T-cell (primary cell): ENCODE measurements at regions not wholly inside any gene's neighbourhood (a gene's known extent, or its start where the extent isn't known, plus 50 kb on each side); places are given as distances from the start of the nearest gene placed in this dataset.

Source experiments
- ATAC-seq, 4 experiments: fragments of 200-7000 bp in 3 of 4; fragments of 150-1000 bp in 1 of 4; cut with Tn5 transposase; replicated peaks in 1 of 4; 1 replicate in 3 of 4; 2 replicates in 1 of 4; pipeline ENCODE4 v1.10.0; 2021; ENCODE audit warnings: moderate library complexity in 3 of 4, mild to moderate bottlenecking in 2 of 4, moderate number of reproducible peaks in 1 of 4
- CTCF ChIA-PET, 2 donors: fragments of 300-600 bp; sonication (Branson Sonifier 250); formaldehyde crosslinking; loops; one replicate each; lab custom pipeline; 2022; ENCODE audit warnings: antibody characterized with exemption in 2 of 2; lab: Charles Lee
- POLR2A ChIA-PET, 2 donors: fragments of 300-600 bp; sonication (Branson Sonifier 250); formaldehyde crosslinking; loops; one replicate each; lab custom pipeline; 2022; ENCODE audit warnings: antibody characterized with exemption in 2 of 2; lab: Charles Lee
- DNase-seq, 35 experiments: peaks; one replicate each; pipeline versions ENCODE4 v3.0.0 to v3.0.0-alpha.2; 2013 to 2023
- H3K27ac ChIP-seq: one replicate; pipeline ENCODE4 v1.5.1; 2013; ENCODE audit warnings: low read length
- H3K27me3 ChIP-seq, 2 experiments: replicated peaks in 1 of 2; 1 replicate in 1 of 2; 2 replicates in 1 of 2; pipeline versions ENCODE4 v1.6.1 to v1.7.0; 2013; ENCODE audit warnings: low read length in 1 of 2, mixed read lengths in 1 of 2; ENCODE audit not compliant: control insufficient read depth in 2 of 2, insufficient read depth in 2 of 2; ENCODE audit errors: extremely low read depth in 1 of 2
- H3K36me3 ChIP-seq, 2 donors: 1 replicate in 1 of 2; 2 replicates in 1 of 2; pipeline versions ENCODE4 v1.6.1 to v1.7.0; 2013; ENCODE audit warnings: low read length in 1 of 2; ENCODE audit not compliant: control insufficient read depth in 2 of 2, insufficient read depth in 1 of 2; ENCODE audit errors: extremely low read depth in 1 of 2
- H3K4me1 ChIP-seq, 2 experiments: 1 replicate in 1 of 2; 2 replicates in 1 of 2; pipeline versions ENCODE4 v1.6.1 to v1.7.0; 2013; ENCODE audit warnings: low read length in 2 of 2, mixed read lengths in 1 of 2; ENCODE audit not compliant: insufficient read depth in 2 of 2, control insufficient read depth in 1 of 2; ENCODE audit errors: extremely low read depth in 1 of 2
- H3K4me3 ChIP-seq, 2 donors: 1 replicate in 1 of 2; 2 replicates in 1 of 2; pipeline versions ENCODE4 v1.5.1 to v1.7.0; 2013; ENCODE audit warnings: mild to moderate bottlenecking in 2 of 2, low read length in 1 of 2, moderate library complexity in 1 of 2; ENCODE audit not compliant: control insufficient read depth in 1 of 2; ENCODE audit errors: extremely low read depth in 1 of 2
- H3K9me3 ChIP-seq: 2 replicates; pipeline ENCODE4 v1.7.0; 2013
- H3K27ac Mint-ChIP-seq, 2 donors: one replicate each; pipeline ENCODE4 v1.8.0; 2020 to 2021; ENCODE audit warnings: mild to moderate bottlenecking in 2 of 2, mixed read lengths in 2 of 2
- H3K27me3 Mint-ChIP-seq, 2 donors: one replicate each; pipeline ENCODE4 v1.8.0; 2021 to 2022; ENCODE audit warnings: mixed read lengths in 2 of 2
- H3K36me3 Mint-ChIP-seq: one replicate; pipeline ENCODE4 v1.8.0; 2021; ENCODE audit warnings: mixed read lengths
- H3K4me1 Mint-ChIP-seq, 3 donors: one replicate each; pipeline ENCODE4 v1.8.0; 2020 to 2022; ENCODE audit warnings: mixed read lengths in 3 of 3, mild to moderate bottlenecking in 1 of 3
- H3K4me3 Mint-ChIP-seq, 3 donors: one replicate each; pipeline ENCODE4 v1.8.0; 2020 to 2022; ENCODE audit warnings: mild to moderate bottlenecking in 3 of 3, mixed read lengths in 3 of 3, moderate library complexity in 3 of 3
- H3K9me3 Mint-ChIP-seq, 3 donors: one replicate each; pipeline ENCODE4 v1.8.0; 2020 to 2022; ENCODE audit warnings: mixed read lengths in 3 of 3
- WGBS: methylation state at CpG from one replicate; pipeline ENCODE4 v1.1.5; 2013; ENCODE audit warnings: missing lambda C conversion rate; ENCODE audit not compliant: insufficient coverage; 5-methylcytosine and 5-hydroxymethylcytosine counted together

DNA sequence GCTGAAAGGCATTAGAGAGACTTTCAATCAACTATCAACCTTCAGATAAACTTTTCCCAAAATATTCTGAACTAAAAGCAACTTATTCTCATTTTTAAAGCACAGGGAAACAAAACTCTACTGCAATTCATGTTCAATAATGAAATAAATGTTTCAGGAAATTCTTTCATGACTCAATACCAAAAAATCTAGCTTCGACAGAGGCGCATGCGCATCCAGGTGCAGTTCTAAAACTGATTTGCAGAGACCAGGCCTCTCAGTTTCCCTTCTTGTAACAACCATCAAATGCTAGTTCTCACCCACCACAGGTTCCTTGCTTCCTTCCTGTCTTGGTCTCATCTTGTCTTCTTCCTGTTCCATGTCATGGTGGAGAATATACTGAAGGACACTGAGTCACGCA, 55.3 kb upstream of the NRBF2 start:
- H3K4me3 ChIP-seq, result no peak overlapping the region
- Mint-ChIP-seq H3K4me1 (peaks cover 6 to 7% (median 6%) of the 10 kb centered on the region in 3 donors), H3K36me3 (no peaks in the 10 kb centered on the region), H3K27me3 (peaks cover 5 to 6% of the 10 kb centered on the region in 2 donors), H3K27ac (no peak overlapping the region), H3K4me3 (no peak overlapping the region), H3K9me3 (no peaks in the 10 kb centered on the region)
- ChIA-PET CTCF (interaction anchor here in 1 of 2 donors (0.6 kb wide), 1 partner anchor 676 kb away, joined by 7 read pairs; no protein-coding TSS in a partner anchor), POLR2A (no interaction called here)
- no peaks in the 10 kb centered on the region for H3K9me3 ChIP-seq
- 49% methylated on average over 3 of the region's 4 CpGs for WGBS
- H3K36me3 ChIP-seq, result no peaks in the 10 kb centered on the region
- DNase-seq (no peak), ATAC-seq (no peak)
- H3K27ac ChIP-seq, result no peak overlapping the region
- H3K4me1 ChIP-seq, result no peaks in the 10 kb centered on the region
- peaks cover 0 to 7% of the 10 kb centered on the region in 2 experiments for H3K27me3 ChIP-seq

DNA sequence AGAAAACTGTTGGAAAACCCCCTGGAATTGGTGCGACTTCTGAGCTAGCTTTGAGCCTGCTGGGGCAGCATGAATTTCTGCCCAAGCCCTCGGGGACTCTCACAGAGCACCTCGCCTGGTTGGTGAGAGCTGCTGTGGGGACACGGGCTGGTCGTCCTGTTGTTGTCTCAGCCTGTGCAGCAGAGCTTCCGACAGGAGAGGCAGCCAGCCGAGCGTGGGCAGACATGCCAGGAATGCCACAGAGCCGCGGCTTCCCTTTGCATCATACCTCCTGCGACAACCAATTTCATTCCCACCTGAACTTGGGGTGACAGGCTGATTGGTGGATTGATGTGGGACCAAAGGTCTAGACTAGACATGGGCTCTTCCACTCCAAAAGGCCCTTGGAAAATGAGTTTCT, 60.2 kb upstream of the NRBF2 start:
- no peaks in the 10 kb centered on the region for H3K36me3 ChIP-seq
- Mint-ChIP-seq H3K4me3 (no peak overlapping the region), H3K4me1 (peaks cover 6 to 11% (median 7%) of the 10 kb centered on the region in 3 donors), H3K36me3 (no peaks in the 10 kb centered on the region), H3K27me3 (peaks cover 20 to 33% of the 10 kb centered on the region in 2 donors), H3K27ac (no peak overlapping the region), H3K9me3 (no peaks in the 10 kb centered on the region)
- ChIA-PET POLR2A (no interaction called here), CTCF (interaction anchor here in 1 of 2 donors (0.7 kb wide), 1 partner anchor 62 kb away, joined by 5 read pairs; no protein-coding TSS in a partner anchor)
- peaks cover 0 to 21% of the 10 kb centered on the region in 2 experiments for H3K27me3 ChIP-seq
- H3K9me3 ChIP-seq, result no peaks in the 10 kb centered on the region
- no peaks in the 10 kb centered on the region for H3K4me1 ChIP-seq
- no peak overlapping the region for H3K27ac ChIP-seq
- WGBS, result 93% methylated on average over 6 of the region's 11 CpGs
- DNase-seq (no peak), ATAC-seq (no peak)
- H3K4me3 ChIP-seq, result no peak overlapping the region

GRCh38 chr10:63071145-63071544, 62.0 kb upstream of the NRBF2 start:
- no peak overlapping the region for H3K27ac Mint-ChIP-seq
- WGBS, result 94% methylated on average over 5 of the region's 11 CpGs
- Histone ChIP-seq H3K4me1 (no peaks in the 10 kb centered on the region), H3K27me3 (peaks cover 0 to 23% of the 10 kb centered on the region in 2 experiments), H3K4me3 (no peak overlapping the region), H3K36me3 (no peaks in the 10 kb centered on the region), H3K27ac (no peak overlapping the region), H3K9me3 (no peaks in the 10 kb centered on the region)
- ChIA-PET CTCF (no interaction called here), POLR2A (no interaction called here)
- H3K4me1 Mint-ChIP-seq, result peaks cover 2 to 7% (median 4%) of the 10 kb centered on the region in 3 donors
- H3K4me3 Mint-ChIP-seq, result no peak overlapping the region
- DNase-seq, result no peak
- no peaks in the 10 kb centered on the region for H3K36me3 Mint-ChIP-seq
- H3K9me3 Mint-ChIP-seq, result no peaks in the 10 kb centered on the region
- peaks cover 30 to 41% of the 10 kb centered on the region in 2 donors for H3K27me3 Mint-ChIP-seq
- no peak for ATAC-seq

DNA sequence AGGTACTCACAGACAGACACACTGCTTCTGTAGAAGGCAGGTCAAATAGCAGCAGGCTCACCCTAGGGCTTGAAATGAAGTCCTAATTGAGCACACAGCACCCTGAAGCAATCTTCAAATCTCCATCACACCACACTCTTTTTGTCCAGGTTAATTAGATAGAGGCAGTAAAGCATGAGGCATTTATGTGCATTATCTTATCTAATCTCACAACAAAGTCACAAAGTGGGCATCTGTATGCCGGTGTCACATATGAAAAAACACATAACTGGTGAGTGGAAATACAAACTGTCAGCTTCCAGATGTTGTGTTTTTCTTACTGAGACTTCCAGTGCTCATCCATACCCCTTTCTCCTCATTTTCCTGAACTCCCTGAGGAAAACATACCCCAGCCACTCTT, 63.8 kb upstream of the NRBF2 start:
- Histone ChIP-seq H3K4me3 (no peak overlapping the region), H3K9me3 (no peaks in the 10 kb centered on the region), H3K27ac (no peak overlapping the region), H3K4me1 (no peaks in the 10 kb centered on the region), H3K27me3 (peaks cover 0 to 19% of the 10 kb centered on the region in 2 experiments), H3K36me3 (no peaks in the 10 kb centered on the region)
- peaks cover 4 to 7% (median 5%) of the 10 kb centered on the region in 3 donors for H3K4me1 Mint-ChIP-seq
- no peaks in the 10 kb centered on the region for H3K9me3 Mint-ChIP-seq
- H3K27ac Mint-ChIP-seq, result no peak overlapping the region
- H3K4me3 Mint-ChIP-seq, result no peak overlapping the region
- no peak for ATAC-seq
- no peak for DNase-seq
- ChIA-PET CTCF (interaction anchor here in 1 of 2 donors (0.7 kb wide), 1 partner anchor 804 kb away, joined by 3 read pairs; no protein-coding TSS in a partner anchor), POLR2A (no interaction called here)
- no CpG with 5 or more reads among the region's 1 CpG for WGBS
- H3K27me3 Mint-ChIP-seq, result peaks cover 43 to 51% of the 10 kb centered on the region in 2 donors
- no peaks in the 10 kb centered on the region for H3K36me3 Mint-ChIP-seq

DNA sequence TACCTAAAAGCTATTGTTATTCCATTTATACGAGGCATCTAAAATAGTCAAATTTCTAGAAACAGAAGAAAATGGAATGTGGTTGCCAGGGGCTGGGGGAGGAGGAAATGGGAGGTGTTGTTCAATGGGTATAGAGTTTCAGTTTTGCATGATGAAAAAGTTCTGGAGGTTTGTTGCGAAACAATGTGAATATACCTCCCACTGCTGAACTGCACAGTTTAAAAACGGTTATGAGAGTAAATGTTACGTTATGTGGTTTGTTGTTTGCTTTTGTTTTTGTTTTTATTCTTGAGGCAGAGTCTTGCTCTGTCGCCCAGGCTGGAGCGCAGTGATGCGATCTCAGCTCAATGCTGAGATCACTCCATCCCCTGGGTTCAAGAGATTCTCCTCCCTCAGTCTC, 64.9 kb upstream of the NRBF2 start:
- peaks cover 0 to 19% of the 10 kb centered on the region in 2 experiments for H3K27me3 ChIP-seq
- CTCF ChIA-PET, result interaction anchor here in 1 of 2 donors (1.1 kb wide), 1 partner anchor 14 kb away, joined by 3 read pairs; no protein-coding TSS in a partner anchor
- H3K27ac Mint-ChIP-seq, result no peak overlapping the region
- H3K4me3 ChIP-seq, result no peak overlapping the region
- no peak overlapping the region for H3K4me3 Mint-ChIP-seq
- DNase-seq, result no peak
- H3K4me1 Mint-ChIP-seq, result peaks cover 4 to 7% (median 5%) of the 10 kb centered on the region in 3 donors
- peaks cover 49 to 55% of the 10 kb centered on the region in 2 donors for H3K27me3 Mint-ChIP-seq
- no peak for ATAC-seq
- H3K9me3 ChIP-seq, result no peaks in the 10 kb centered on the region
- POLR2A ChIA-PET, result no interaction called here
- 8% methylated on average over 2 of the region's 7 CpGs for WGBS
- no peaks in the 10 kb centered on the region for H3K9me3 Mint-ChIP-seq
- no peaks in the 10 kb centered on the region for H3K36me3 ChIP-seq
- H3K4me1 ChIP-seq, result no peaks in the 10 kb centered on the region
- H3K27ac ChIP-seq, result no peak overlapping the region
- no peaks in the 10 kb centered on the region for H3K36me3 Mint-ChIP-seq

DNA sequence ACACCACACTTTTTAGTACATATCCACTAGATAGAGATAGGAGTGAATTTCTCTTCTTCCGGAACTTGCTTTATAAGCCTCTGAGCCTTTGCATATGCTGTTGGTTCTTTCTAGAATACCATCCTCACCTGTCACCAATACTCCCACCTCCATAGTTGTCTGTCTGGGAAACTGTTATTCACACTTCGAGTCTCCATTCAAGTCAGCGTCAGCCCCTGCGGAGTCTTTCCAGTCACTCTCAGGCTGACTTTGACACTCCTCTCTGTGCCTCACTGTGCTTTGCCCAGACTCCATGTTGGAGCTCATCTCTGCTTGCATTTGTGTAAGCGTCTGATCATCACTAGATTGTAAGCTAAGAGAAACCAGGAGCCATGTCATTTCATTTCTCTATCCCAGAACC, 66.5 kb upstream of the NRBF2 start:
- H3K36me3 ChIP-seq, result no peaks in the 10 kb centered on the region
- ATAC-seq (no peak), DNase-seq (no peak)
- peaks cover 50 to 56% of the 10 kb centered on the region in 2 donors for H3K27me3 Mint-ChIP-seq
- no peaks in the 10 kb centered on the region for H3K36me3 Mint-ChIP-seq
- no peak overlapping the region for H3K4me3 ChIP-seq
- H3K9me3 ChIP-seq, result no peaks in the 10 kb centered on the region
- H3K27me3 ChIP-seq, result peaks cover 0 to 15% of the 10 kb centered on the region in 2 experiments
- peaks cover 4 to 7% (median 5%) of the 10 kb centered on the region in 3 donors for H3K4me1 Mint-ChIP-seq
- no peak overlapping the region for H3K27ac Mint-ChIP-seq
- H3K4me3 Mint-ChIP-seq, result no peak overlapping the region
- no peak overlapping the region for H3K27ac ChIP-seq
- WGBS, result 96% methylated on average over 3 of the region's 5 CpGs
- ChIA-PET CTCF (no interaction called here), POLR2A (no interaction called here)
- no peaks in the 10 kb centered on the region for H3K4me1 ChIP-seq
- no peaks in the 10 kb centered on the region for H3K9me3 Mint-ChIP-seq
